HepG2 (cell line): ENCODE measurements at regions not wholly inside any gene's neighbourhood (a gene's known extent, or its start where the extent isn't known, plus 50 kb on each side); places are given as distances from the start of the nearest gene placed in this dataset.

ENCODE experiments used
- ATAC-seq: fragments of 200-7000 bp; cut with Tn5 transposase; 3 replicates; pipeline ENCODE4 v1.9.1; 2020; ENCODE audit warnings: mild to moderate bottlenecking, moderate library complexity
- BruUV-seq: library from RNA; stranded (reverse); fragments of 400-500 nt; replicated peaks from 2 replicates; lab custom pipeline; 2021; lab: Mats Ljungman, UMichigan
- CTCF ChIA-PET: fragments of 300-600 bp; formaldehyde crosslinking; extraction: SDS; loops from one replicate; lab custom pipeline; 2021; ENCODE audit warnings: low total read pairs, inconsistent platforms, low intra/inter-chr PET ratio; lab: Yijun Ruan, JAX
- POLR2A ChIA-PET: fragments of 350-600 bp; sonication (Branson Sonifier 250); formaldehyde crosslinking; loops from one replicate; lab custom pipeline; 2020; ENCODE audit warnings: antibody characterized with exemption, inconsistent platforms; lab: Yijun Ruan, JAX
- DNase-seq: peaks from one replicate; pipeline ENCODE4 v3.0.0-alpha.2; 2015; ENCODE audit warnings: low spot score
- FAIRE-seq: peaks from 3 replicates; lab custom pipeline; 2011; peaks lifted over from hg19 to GRCh38; lab: Jason Lieb, UNC
- H2AFZ ChIP-seq: one replicate; pipeline ENCODE4 v1.6.1; 2011; ENCODE audit warnings: low read length, inconsistent platforms
- H3K27ac ChIP-seq: fragments of 300-600 bp; 3 replicates; pipeline ENCODE4 v1.8.0; 2011; ENCODE audit warnings: mixed run types, mild to moderate bottlenecking, mixed read lengths, low read length, inconsistent platforms; ENCODE audit not compliant: insufficient read depth; ENCODE audit errors: extremely low read length
- H3K27me3 ChIP-seq, 2 experiments: fragments of 200-600 bp in 1 of 2; 2 replicates in 1 of 2; 3 replicates in 1 of 2; pipeline versions ENCODE4 v1.6.0 to v1.8.0; 2011; ENCODE audit warnings: low read length in 2 of 2, mild to moderate bottlenecking in 2 of 2, moderate library complexity in 2 of 2, inconsistent platforms in 1 of 2; ENCODE audit not compliant: insufficient read depth in 2 of 2, control insufficient read depth in 1 of 2
- H3K36me3 ChIP-seq, 2 experiments: fragments of 200-600 bp in 1 of 2; replicated peaks in 1 of 2; 2 replicates in 1 of 2; 3 replicates in 1 of 2; pipeline versions ENCODE4 v1.5.1 to v1.8.0; 2011; ENCODE audit warnings: low read length in 2 of 2, inconsistent platforms in 1 of 2; ENCODE audit not compliant: insufficient read depth in 2 of 2, control insufficient read depth in 1 of 2
- H3K4me1 ChIP-seq: 2 replicates; pipeline ENCODE4 v1.5.1; 2012; ENCODE audit warnings: low read length, inconsistent platforms; ENCODE audit not compliant: insufficient read depth
- H3K4me2 ChIP-seq: 2 replicates; pipeline ENCODE4 v1.6.0; 2011; ENCODE audit warnings: low read depth, low read length, inconsistent platforms
- H3K4me3 ChIP-seq, 3 experiments: fragments of 200-600 bp in 1 of 3; sonication (generic), shearing (Covaris generic) in 1 of 3; replicated peaks in 1 of 3; 2 replicates each; pipeline ENCODE4 v1.5.1; 2011 to 2016; ENCODE audit warnings: low read length in 3 of 3, inconsistent platforms in 2 of 3, low read depth in 2 of 3, mild to moderate bottlenecking in 2 of 3, control low read depth in 1 of 3, mixed read lengths in 1 of 3; ENCODE audit not compliant: insufficient read depth in 1 of 3
- H3K79me2 ChIP-seq: one replicate; pipeline ENCODE4 v1.6.1; 2011; ENCODE audit warnings: low read length, inconsistent platforms; ENCODE audit not compliant: insufficient read depth
- H3K9ac ChIP-seq: 2 replicates; pipeline ENCODE4 v1.6.0; 2011; ENCODE audit warnings: mild to moderate bottlenecking, low read depth, low read length, inconsistent platforms; ENCODE audit not compliant: insufficient read depth
- H3K9me3 ChIP-seq: 2 replicates; pipeline ENCODE4 v1.5.1; 2012; ENCODE audit warnings: mild to moderate bottlenecking, low read length
- H4K20me1 ChIP-seq: 2 replicates; pipeline ENCODE4 v1.6.0; 2011; ENCODE audit warnings: inconsistent platforms, mild to moderate bottlenecking, low read length, moderate library complexity; ENCODE audit not compliant: insufficient read depth
- HDAC6 ChIP-seq: fragments of 200-600 bp; sonication (generic); IDR thresholded peaks from 2 replicates; pipeline ENCODE4 v1.7.0; 2017; ENCODE audit warnings: mild to moderate bottlenecking, antibody characterized with exemption, low read length, low read depth
- MEF2D ChIP-seq: sonication (generic); formaldehyde crosslinking; IDR thresholded peaks from 2 replicates; pipeline ENCODE4 v1.5.1; 2020; ENCODE audit warnings: mild to moderate bottlenecking, missing genetic modification reagents
- POLR2A ChIP-seq, 2 experiments: IDR thresholded peaks; 2 replicates each; pipeline ENCODE4 v1.6.1; 2011; ENCODE audit warnings: low read depth in 2 of 2, low read length in 2 of 2, mild to moderate bottlenecking in 1 of 2, moderate library complexity in 1 of 2; ENCODE audit not compliant: insufficient read depth in 1 of 2
- SMYD3 ChIP-seq: sonication (generic); formaldehyde crosslinking; IDR thresholded peaks from 2 replicates; pipeline ENCODE4 v1.8.1; 2023; ENCODE audit warnings: mild to moderate bottlenecking, missing genetic modification reagents
- STAG1 ChIP-seq: sonication (generic); formaldehyde crosslinking; IDR thresholded peaks from 2 replicates; pipeline ENCODE4 v1.4.0; 2020; ENCODE audit warnings: missing genetic modification reagents
- ZNF556 ChIP-seq: sonication (generic); formaldehyde crosslinking; IDR thresholded peaks from 2 replicates; pipeline ENCODE4 v1.4.0; 2020; ENCODE audit warnings: mild to moderate bottlenecking, missing genetic modification reagents, borderline replicate concordance
- WGBS: methylation state at CpG from one replicate; pipeline ENCODE4 v1.1.6; 2017; ENCODE audit warnings: low lambda C conversion rate; 5-methylcytosine and 5-hydroxymethylcytosine counted together
- in situ Hi-C: cut with HindIII; loops from 2 replicates; pipeline ENCODE4 v1.10.0; 2017; ENCODE audit warnings: low pct_unique_long_range_greater_than_20kb; ENCODE audit not compliant: extremely low pct_ligation_motif_present
- intact Hi-C: fragments of 100-400 bp; cut with micrococcal nuclease; formaldehyde crosslinking; loops from one replicate; pipeline ENCODE4 v1.10.0; 2022; ENCODE audit not compliant: unreplicated experiment
- TF ChIP-seq, protein P1 (sequence below): IDR thresholded peaks from 2 replicates; pipeline ENCODE4 v1.6.1; 2016
- TF ChIP-seq, protein P2 (sequence below): sonication (generic); formaldehyde crosslinking; IDR thresholded peaks from 2 replicates; pipeline ENCODE4 v1.5.0; 2020; ENCODE audit warnings: mild to moderate bottlenecking, missing genetic modification reagents, borderline replicate concordance
- TF ChIP-seq, protein P3 (sequence below): fragments of 450-650 bp; IDR thresholded peaks from 2 replicates; pipeline ENCODE4 v1.6.1; 2016
- TF ChIP-seq, protein P4 (sequence below): sonication (generic); formaldehyde crosslinking; IDR thresholded peaks from 2 replicates; pipeline ENCODE4 v1.5.0; 2020; ENCODE audit warnings: mild to moderate bottlenecking, missing genetic modification reagents, moderate library complexity

DNA sequence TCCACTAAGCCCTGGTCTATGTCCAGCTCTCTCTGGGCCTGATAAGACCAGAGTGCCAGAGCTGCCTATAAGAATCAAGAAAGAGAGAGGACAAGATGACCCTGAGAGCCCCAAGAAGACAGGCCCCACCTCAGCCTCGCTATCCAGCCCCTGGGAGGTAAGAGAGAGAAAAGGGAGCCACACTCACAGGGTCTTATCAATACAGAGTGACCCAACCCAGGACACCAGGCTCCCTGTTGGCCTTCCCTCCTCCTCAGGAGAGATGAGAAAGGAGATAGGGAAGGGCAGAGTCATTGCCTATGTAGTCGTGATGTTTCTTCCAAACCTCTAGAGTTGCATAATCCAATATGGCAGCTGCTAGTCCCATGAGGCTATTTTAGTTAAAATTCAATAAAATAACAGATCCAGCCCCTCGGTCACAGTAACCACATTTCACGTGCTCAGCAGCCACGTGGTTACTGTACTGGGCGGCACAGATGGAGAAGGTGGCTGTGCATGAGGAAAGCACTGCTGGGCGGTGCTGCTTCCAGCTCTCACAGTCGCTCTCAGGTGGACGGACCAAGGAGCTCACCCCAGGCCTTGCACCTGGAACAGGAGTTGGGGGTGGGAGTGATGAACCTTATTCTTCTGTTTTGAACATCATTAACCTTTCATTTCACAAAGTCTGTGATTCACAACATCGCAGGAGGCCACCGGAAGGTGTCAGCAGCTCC lies 525.8 kb downstream of the SHQ1 start:
- FAIRE-seq (no peak), DNase-seq (no peak), ATAC-seq (no peak)
- CTCF ChIA-PET, result no interaction called here
- WGBS, result 27% methylated on average over 7 of the region's 11 CpGs
- no peak overlapping the region for H2AFZ ChIP-seq
- POLR2A ChIA-PET, result no interaction called here
- H3K4me3 ChIP-seq, result no peak overlapping the region
- H3K4me2 ChIP-seq, result no peak overlapping the region
- no peak overlapping the region for H3K27ac ChIP-seq
- no peaks in the 10 kb centered on the region for H3K4me1 ChIP-seq
- H4K20me1 ChIP-seq, result no peaks in the 10 kb centered on the region
- peaks cover 0 to 3% of the 10 kb centered on the region in 2 experiments; a peak in 2 of 5 replicates for H3K27me3 ChIP-seq
- TF ChIP-seq STAG1 (CRISPR knock-in tag) (0 out of 2 replicates have a peak, but pooled peaks have one; percentile 20), SMYD3 (CRISPR knock-in tag) (no peak), HDAC6 (no peak), POLR2A (IDR thresholded peaks at IDR 0.05; ENCODE audit: insufficient read depth in 1 of 2, low read depth in 2 of 2, low read length in 2 of 2) (no peak), MEF2D (CRISPR knock-in tag) (no peak), ZNF556 (CRISPR knock-in tag) (no peak)
- TF ChIP-seq, protein P1, sequence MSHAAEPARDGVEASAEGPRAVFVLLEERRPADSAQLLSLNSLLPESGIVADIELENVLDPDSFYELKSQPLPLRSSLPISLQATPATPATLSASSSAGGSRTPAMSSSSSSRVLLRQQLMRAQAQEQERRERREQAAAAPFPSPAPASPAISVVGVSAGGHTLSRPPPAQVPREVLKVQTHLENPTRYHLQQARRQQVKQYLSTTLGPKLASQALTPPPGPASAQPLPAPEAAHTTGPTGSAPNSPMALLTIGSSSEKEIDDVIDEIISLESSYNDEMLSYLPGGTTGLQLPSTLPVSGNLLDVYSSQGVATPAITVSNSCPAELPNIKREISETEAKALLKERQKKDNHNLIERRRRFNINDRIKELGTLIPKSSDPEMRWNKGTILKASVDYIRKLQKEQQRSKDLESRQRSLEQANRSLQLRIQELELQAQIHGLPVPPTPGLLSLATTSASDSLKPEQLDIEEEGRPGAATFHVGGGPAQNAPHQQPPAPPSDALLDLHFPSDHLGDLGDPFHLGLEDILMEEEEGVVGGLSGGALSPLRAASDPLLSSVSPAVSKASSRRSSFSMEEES (CRISPR knock-in tag), result no peak
- TF ChIP-seq, protein P2, sequence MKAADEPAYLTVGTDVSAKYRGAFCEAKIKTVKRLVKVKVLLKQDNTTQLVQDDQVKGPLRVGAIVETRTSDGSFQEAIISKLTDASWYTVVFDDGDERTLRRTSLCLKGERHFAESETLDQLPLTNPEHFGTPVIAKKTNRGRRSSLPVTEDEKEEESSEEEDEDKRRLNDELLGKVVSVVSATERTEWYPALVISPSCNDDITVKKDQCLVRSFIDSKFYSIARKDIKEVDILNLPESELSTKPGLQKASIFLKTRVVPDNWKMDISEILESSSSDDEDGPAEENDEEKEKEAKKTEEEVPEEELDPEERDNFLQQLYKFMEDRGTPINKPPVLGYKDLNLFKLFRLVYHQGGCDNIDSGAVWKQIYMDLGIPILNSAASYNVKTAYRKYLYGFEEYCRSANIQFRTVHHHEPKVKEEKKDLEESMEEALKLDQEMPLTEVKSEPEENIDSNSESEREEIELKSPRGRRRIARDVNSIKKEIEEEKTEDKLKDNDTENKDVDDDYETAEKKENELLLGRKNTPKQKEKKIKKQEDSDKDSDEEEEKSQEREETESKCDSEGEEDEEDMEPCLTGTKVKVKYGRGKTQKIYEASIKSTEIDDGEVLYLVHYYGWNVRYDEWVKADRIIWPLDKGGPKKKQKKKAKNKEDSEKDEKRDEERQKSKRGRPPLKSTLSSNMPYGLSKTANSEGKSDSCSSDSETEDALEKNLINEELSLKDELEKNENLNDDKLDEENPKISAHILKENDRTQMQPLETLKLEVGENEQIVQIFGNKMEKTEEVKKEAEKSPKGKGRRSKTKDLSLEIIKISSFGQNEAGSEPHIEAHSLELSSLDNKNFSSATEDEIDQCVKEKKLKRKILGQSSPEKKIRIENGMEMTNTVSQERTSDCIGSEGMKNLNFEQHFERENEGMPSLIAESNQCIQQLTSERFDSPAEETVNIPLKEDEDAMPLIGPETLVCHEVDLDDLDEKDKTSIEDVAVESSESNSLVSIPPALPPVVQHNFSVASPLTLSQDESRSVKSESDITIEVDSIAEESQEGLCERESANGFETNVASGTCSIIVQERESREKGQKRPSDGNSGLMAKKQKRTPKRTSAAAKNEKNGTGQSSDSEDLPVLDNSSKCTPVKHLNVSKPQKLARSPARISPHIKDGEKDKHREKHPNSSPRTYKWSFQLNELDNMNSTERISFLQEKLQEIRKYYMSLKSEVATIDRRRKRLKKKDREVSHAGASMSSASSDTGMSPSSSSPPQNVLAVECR, result no peak
- TF ChIP-seq, protein P3, sequence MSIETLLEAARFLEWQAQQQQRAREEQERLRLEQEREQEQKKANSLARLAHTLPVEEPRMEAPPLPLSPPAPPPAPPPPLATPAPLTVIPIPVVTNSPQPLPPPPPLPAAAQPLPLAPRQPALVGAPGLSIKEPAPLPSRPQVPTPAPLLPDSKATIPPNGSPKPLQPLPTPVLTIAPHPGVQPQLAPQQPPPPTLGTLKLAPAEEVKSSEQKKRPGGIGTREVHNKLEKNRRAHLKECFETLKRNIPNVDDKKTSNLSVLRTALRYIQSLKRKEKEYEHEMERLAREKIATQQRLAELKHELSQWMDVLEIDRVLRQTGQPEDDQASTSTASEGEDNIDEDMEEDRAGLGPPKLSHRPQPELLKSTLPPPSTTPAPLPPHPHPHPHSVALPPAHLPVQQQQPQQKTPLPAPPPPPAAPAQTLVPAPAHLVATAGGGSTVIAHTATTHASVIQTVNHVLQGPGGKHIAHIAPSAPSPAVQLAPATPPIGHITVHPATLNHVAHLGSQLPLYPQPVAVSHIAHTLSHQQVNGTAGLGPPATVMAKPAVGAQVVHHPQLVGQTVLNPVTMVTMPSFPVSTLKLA, result peak; percentile 52
- TF ChIP-seq, protein P4, sequence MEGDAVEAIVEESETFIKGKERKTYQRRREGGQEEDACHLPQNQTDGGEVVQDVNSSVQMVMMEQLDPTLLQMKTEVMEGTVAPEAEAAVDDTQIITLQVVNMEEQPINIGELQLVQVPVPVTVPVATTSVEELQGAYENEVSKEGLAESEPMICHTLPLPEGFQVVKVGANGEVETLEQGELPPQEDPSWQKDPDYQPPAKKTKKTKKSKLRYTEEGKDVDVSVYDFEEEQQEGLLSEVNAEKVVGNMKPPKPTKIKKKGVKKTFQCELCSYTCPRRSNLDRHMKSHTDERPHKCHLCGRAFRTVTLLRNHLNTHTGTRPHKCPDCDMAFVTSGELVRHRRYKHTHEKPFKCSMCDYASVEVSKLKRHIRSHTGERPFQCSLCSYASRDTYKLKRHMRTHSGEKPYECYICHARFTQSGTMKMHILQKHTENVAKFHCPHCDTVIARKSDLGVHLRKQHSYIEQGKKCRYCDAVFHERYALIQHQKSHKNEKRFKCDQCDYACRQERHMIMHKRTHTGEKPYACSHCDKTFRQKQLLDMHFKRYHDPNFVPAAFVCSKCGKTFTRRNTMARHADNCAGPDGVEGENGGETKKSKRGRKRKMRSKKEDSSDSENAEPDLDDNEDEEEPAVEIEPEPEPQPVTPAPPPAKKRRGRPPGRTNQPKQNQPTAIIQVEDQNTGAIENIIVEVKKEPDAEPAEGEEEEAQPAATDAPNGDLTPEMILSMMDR, result 0 out of 2 replicates have a peak, but pooled peaks have one; percentile 6
- no TSS peak for BruUV-seq
- in situ Hi-C loops (no loop called here), intact Hi-C loops (no loop called here)
- H3K79me2 ChIP-seq, result no peaks in the 10 kb centered on the region
- H3K9ac ChIP-seq, result no peak overlapping the region
- no peaks in the 10 kb centered on the region for H3K9me3 ChIP-seq
- no peaks in the 10 kb centered on the region for H3K36me3 ChIP-seq
